Activated naive CD4-positive, alpha-beta T cell treated with anti-CD3 and anti-CD28 coated beads, Interleukin-2, amount 10 ng/mL, durations not matched to agents 7 days and 5 days (primary cell): ENCODE measurements at regions not wholly inside any gene's neighbourhood (a gene's known extent, or its start where the extent isn't known, plus 50 kb on each side); places are given as distances from the start of the nearest gene placed in this dataset.
"Not testable (repeated sequence)": the region's sequence is repeated elsewhere in the genome, so short reads cannot be mapped to it uniquely, and the experiment has no call there.

Experiments used
- CTCF ChIA-PET: fragments of 350-600 bp; sonication (Branson Sonifier 250); formaldehyde crosslinking; loops from one replicate; lab custom pipeline; 2021; ENCODE audit warnings: antibody characterized with exemption; lab: Charles Lee
- DNase-seq: peaks from one replicate; pipeline ENCODE4 v3.0.0-alpha.2; 2020
- H3K27ac Mint-ChIP-seq: one replicate; pipeline ENCODE4 v1.8.0; 2021; ENCODE audit warnings: mild to moderate bottlenecking, moderate library complexity, mixed read lengths
- H3K27me3 Mint-ChIP-seq: one replicate; pipeline ENCODE4 v1.8.0; 2021; ENCODE audit warnings: mild to moderate bottlenecking, mixed read lengths
- H3K36me3 Mint-ChIP-seq: one replicate; pipeline ENCODE4 v1.8.0; 2021; ENCODE audit warnings: mixed read lengths
- H3K4me1 Mint-ChIP-seq: one replicate; pipeline ENCODE4 v1.8.0; 2021; ENCODE audit warnings: mixed read lengths
- H3K4me3 Mint-ChIP-seq: one replicate; pipeline ENCODE4 v1.8.0; 2021; ENCODE audit warnings: mild to moderate bottlenecking, moderate library complexity, mixed read lengths
- H3K9me3 Mint-ChIP-seq: one replicate; pipeline ENCODE4 v1.8.0; 2021; ENCODE audit warnings: mixed read lengths

GRCh38 chr2:118580651-118581050, 266.8 kb downstream of the EN1 start:
- no peaks in the 10 kb centered on the region for H3K9me3 Mint-ChIP-seq
- no peak for DNase-seq
- no peaks in the 10 kb centered on the region for H3K4me1 Mint-ChIP-seq
- H3K36me3 Mint-ChIP-seq = no peaks in the 10 kb centered on the region
- CTCF ChIA-PET = no interaction called here
- no peaks in the 10 kb centered on the region for H3K27me3 Mint-ChIP-seq
- H3K4me3 Mint-ChIP-seq = no peak overlapping the region
- H3K27ac Mint-ChIP-seq = no peak overlapping the region

- no peak overlapping the region for H3K4me3 Mint-ChIP-seq
- H3K4me1 Mint-ChIP-seq = no peaks in the 10 kb centered on the region
- no peaks in the 10 kb centered on the region for H3K27me3 Mint-ChIP-seq
- DNase-seq = no peak
- no peak overlapping the region for H3K27ac Mint-ChIP-seq
- H3K9me3 Mint-ChIP-seq = no peaks in the 10 kb centered on the region
- CTCF ChIA-PET = no interaction called here
- H3K36me3 Mint-ChIP-seq = no peaks in the 10 kb centered on the region
Measured at GRCh38 chr2:118580107-118580506, 267.3 kb downstream of the EN1 start.

GRCh38 chr2:118577202-118577601, 270.2 kb downstream of the EN1 start:
- no peak for DNase-seq
- Mint-ChIP-seq H3K36me3 (no peaks in the 10 kb centered on the region), H3K27me3 (no peaks in the 10 kb centered on the region), H3K27ac (no peak overlapping the region), H3K4me1 (no peaks in the 10 kb centered on the region), H3K4me3 (no peak overlapping the region), H3K9me3 (no peaks in the 10 kb centered on the region)
- CTCF ChIA-PET = no interaction called here

DNA sequence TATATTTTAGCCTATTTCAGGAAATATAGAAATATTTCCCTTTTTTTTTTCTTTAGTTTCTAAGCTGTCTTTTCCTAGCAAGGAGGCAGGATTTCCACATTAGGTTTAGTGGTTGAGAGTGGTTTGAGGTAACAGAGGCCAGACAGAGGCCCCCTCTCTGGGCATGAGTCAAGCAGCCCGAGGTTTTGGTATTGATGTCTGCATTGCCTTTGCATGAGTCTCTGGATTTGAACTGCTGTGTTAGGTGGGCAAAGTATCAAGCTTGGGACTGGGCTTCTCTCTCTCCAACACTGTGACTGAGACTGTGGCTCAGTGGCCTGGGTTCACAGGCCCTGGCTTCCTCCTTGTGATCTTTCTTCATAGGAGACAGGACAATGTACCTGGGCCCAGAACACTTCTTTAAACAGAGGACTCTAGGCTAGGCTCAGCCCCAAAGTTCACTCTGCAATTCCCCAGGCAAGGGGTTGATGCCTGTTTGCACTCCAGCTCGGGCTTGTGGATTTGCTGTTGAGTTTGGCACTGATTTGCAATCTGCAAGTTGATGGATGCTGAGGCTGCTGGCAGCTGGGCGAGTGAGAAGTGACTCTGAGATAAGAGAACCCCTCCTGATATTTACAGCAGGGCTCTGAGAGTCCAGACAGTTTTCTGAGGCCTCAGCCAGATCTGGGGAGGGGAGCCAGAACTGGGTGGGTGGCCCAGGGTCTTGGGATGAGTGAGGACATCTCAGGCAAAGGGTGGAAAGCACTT, 271.2 kb downstream of the EN1 start:
- no peak overlapping the region for H3K4me3 Mint-ChIP-seq
- no peak for DNase-seq
- H3K36me3 Mint-ChIP-seq = no peaks in the 10 kb centered on the region
- H3K4me1 Mint-ChIP-seq = no peaks in the 10 kb centered on the region
- H3K9me3 Mint-ChIP-seq = no peaks in the 10 kb centered on the region
- H3K27ac Mint-ChIP-seq = no peak overlapping the region
- CTCF ChIA-PET = no interaction called here
- no peaks in the 10 kb centered on the region for H3K27me3 Mint-ChIP-seq

GRCh38 chr2:118572380-118572779, 275.1 kb downstream of the EN1 start:
- H3K27ac Mint-ChIP-seq, H3K4me3 Mint-ChIP-seq, H3K9me3 Mint-ChIP-seq, H3K4me1 Mint-ChIP-seq, H3K27me3 Mint-ChIP-seq, H3K36me3 Mint-ChIP-seq, DNase-seq, CTCF ChIA-PET: not testable (repeated sequence)

DNA sequence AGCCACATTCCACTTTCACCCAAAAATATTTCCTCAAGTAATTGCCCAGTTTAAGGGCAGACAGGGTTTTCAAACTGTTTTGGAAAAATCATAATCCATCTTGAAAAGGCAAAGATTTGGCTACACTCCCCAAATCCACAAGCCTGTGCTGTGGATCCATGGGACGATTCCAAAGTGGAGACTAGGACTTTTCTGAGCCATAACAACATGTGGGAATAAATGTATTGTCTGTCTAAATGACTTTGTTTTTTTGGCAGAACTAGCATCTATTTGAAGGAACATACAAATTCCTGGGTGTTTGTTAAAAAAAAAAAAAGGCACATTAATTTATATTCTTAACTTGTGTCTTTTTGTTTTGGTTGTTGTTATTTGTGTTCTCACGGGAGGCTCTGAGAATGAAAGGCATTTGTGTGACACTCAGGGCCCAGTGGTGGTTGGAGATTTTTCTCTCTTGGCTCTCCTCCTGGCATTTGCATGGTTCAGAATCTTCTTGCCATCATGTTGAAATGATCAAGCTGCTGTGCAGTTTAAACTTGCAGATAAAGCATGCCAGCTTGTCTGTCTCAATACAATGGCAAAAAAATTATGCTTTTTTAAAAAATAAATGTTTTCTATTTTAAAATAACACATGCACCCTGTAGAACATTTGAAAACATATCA, 277.4 kb downstream of the EN1 start:
- no peak for DNase-seq
- CTCF ChIA-PET = no interaction called here
- Mint-ChIP-seq H3K27ac (no peak overlapping the region), H3K4me3 (no peak overlapping the region), H3K27me3 (peaks cover 11% of the 10 kb centered on the region), H3K9me3 (no peaks in the 10 kb centered on the region), H3K36me3 (no peaks in the 10 kb centered on the region), H3K4me1 (no peaks in the 10 kb centered on the region)

- Mint-ChIP-seq H3K36me3 (no peaks in the 10 kb centered on the region), H3K9me3 (no peaks in the 10 kb centered on the region), H3K4me1 (no peaks in the 10 kb centered on the region), H3K4me3 (no peak overlapping the region), H3K27me3 (peaks cover 14% of the 10 kb centered on the region), H3K27ac (no peak overlapping the region)
- CTCF ChIA-PET = no interaction called here
- DNase-seq = no peak
Measured at GRCh38 chr2:118568700-118569099, 278.7 kb downstream of the EN1 start.

DNA sequence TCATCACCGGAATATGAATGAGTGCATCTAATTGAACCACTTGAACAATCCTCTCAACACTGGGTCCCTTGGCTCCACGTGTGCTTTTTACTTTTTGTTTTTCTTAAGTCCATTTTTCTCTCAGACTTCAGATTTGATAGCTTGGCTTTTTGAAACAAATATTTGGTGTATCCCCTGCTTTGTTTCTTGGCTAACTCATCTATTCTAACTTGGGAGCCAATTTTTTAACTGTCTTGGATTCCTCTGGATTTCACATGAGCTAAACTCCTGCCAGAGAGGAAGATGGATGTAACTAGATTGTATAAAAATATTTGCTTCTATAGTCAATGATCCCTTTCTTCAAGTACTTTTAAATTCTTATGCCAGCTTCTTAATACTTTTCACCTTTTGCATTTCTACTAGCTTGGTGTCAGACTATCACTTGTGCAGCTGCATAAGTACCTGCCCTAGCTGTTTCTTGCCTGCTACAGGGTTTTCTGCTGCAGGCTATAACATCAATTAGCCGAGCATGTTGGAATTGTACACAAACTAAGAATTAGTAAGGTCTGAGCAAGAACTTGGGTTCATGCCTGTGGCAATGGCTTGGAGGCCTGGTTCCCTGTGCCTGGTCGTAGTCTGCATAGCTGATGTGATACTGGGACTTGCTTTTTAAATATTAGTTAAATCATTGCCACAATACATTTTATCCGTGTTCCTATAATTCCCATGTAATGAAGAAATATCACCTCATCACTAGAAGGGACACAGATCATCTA, 281.5 kb downstream of the EN1 start:
- Mint-ChIP-seq H3K4me3 (no peak overlapping the region), H3K27me3 (peaks cover 18% of the 10 kb centered on the region), H3K27ac (no peak overlapping the region), H3K9me3 (no peaks in the 10 kb centered on the region), H3K36me3 (no peaks in the 10 kb centered on the region), H3K4me1 (no peaks in the 10 kb centered on the region)
- DNase-seq = no peak
- CTCF ChIA-PET = no interaction called here

DNA sequence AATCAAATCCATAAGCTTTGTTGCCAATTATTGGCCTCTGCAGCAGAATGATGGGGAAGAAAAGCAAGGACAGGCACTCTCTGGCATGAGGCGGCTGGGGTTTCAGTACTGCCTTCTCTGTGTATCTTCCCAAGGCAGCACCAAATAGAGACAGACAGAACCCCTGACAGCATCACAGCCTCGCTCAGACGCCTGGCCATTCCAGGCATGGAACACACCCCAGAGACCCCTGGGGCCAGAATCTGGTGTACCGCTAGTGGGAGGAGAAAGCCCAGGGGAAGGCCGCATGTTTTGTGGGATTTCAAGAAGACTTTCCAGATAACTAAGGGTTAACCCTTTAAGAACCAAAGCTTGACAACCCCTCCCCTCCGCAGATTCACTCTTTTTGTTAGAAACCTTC, 282.1 kb downstream of the EN1 start:
- H3K4me1 Mint-ChIP-seq = no peaks in the 10 kb centered on the region
- CTCF ChIA-PET = no interaction called here

GRCh38 chr2:118562144-118562543, 285.3 kb downstream of the EN1 start:
- Mint-ChIP-seq H3K9me3 (no peaks in the 10 kb centered on the region), H3K27ac (no peak overlapping the region), H3K4me1 (no peaks in the 10 kb centered on the region), H3K4me3 (no peak overlapping the region), H3K27me3 (peaks cover 12% of the 10 kb centered on the region), H3K36me3 (no peaks in the 10 kb centered on the region)
- no peak for DNase-seq
- CTCF ChIA-PET = no interaction called here

More for the DNA sequence above, 282.1 kb downstream of the EN1 start:
- Mint-ChIP-seq H3K27me3 (peaks cover 18% of the 10 kb centered on the region), H3K9me3 (no peaks in the 10 kb centered on the region), H3K27ac (no peak overlapping the region), H3K36me3 (no peaks in the 10 kb centered on the region), H3K4me3 (no peak overlapping the region)
- DNase-seq = no peak

DNA sequence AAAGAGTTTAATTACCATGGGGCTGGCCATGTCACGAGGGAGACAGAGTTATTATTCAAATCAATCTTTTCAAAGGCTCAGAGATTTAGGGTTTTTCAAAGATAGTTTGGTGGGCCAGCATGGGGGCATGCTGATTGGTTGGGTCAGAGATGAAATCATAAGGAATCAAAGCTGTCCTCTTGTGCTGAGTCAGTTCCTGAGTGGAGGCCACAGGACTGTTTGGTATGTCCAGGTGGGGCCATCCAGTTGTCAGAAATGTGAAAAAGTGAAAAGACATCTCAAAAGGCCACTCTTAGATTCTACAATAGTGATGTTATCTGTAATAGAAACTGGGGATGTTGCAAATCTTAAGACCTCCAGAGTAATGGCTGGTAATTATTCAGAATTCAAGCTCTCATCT, 288.6 kb downstream of the EN1 start:
- no peaks in the 10 kb centered on the region for H3K4me1 Mint-ChIP-seq
- DNase-seq = no peak
- H3K27ac Mint-ChIP-seq = no peak overlapping the region
- no peaks in the 10 kb centered on the region for H3K36me3 Mint-ChIP-seq
- CTCF ChIA-PET = no interaction called here
- H3K9me3 Mint-ChIP-seq = no peaks in the 10 kb centered on the region
- peaks cover 8% of the 10 kb centered on the region for H3K27me3 Mint-ChIP-seq
- H3K4me3 Mint-ChIP-seq = no peak overlapping the region

DNA sequence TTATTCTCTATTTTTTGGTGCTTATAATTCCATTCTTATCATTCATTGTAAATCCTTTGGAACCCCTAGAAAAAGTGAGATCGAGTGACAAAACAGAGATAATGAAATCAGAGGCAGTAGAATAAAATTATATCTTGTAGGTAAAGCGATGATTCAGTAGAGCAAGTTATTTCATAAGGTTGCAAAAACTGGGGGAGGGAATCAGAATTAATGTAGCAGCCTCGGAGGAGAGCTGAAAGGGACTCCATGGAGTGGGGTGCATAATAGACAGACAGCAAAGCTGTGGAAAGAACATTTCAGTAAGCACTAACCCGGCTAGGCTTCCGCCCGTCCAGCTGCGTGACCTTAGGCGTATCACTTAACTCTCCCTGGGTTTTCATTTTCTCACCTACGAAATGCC, 289.7 kb downstream of the EN1 start:
- Mint-ChIP-seq H3K36me3 (no peaks in the 10 kb centered on the region), H3K9me3 (no peaks in the 10 kb centered on the region), H3K4me1 (no peaks in the 10 kb centered on the region), H3K27ac (no peak overlapping the region), H3K4me3 (no peak overlapping the region), H3K27me3 (peaks cover 4% of the 10 kb centered on the region)
- CTCF ChIA-PET = no interaction called here
- no peak for DNase-seq

DNA sequence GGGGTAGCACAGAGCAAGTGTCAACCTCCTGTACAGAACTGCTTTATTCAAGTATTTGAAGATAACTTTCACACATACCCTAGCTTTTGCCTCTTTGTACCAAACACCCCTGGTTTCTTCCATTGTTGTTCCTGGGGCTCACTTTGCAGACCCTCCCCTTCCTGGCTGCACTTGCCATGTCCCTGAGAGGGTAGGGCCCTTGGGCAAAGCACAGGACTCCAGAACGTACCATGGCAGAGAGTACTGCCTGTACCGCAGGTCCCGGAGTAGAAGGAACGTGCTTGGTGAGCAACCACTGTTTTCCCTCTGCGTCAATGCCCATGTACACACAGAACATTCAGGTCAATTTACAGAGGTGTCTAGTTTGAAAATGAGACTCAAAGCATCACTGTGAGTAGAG, 290.4 kb downstream of the EN1 start:
- Mint-ChIP-seq H3K4me1 (no peaks in the 10 kb centered on the region), H3K9me3 (no peaks in the 10 kb centered on the region), H3K27me3 (peaks cover 4% of the 10 kb centered on the region), H3K4me3 (no peak overlapping the region), H3K27ac (no peak overlapping the region), H3K36me3 (no peaks in the 10 kb centered on the region)
- DNase-seq = no peak
- CTCF ChIA-PET = no interaction called here

DNA sequence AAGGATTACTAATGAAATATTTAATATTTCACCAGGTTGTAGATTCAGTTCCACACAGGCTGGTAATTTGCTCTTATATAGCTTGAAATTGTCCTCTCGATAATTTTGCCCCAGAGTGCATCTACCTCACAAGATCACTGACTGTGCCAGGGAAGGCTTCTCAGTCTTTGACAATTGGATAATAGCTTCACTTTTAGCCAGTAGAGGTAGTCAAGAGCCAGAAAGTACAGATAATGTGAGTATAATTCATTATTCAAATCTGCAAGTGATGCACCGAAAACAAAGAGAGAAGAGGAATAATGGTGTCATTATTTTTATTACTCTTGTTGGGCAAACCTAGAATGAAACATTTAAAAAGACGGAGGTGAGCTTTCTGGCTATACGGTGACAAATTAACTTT, 292.8 kb downstream of the EN1 start:
- H3K36me3 Mint-ChIP-seq = no peaks in the 10 kb centered on the region
- DNase-seq = no peak
- no peaks in the 10 kb centered on the region for H3K4me1 Mint-ChIP-seq
- H3K27ac Mint-ChIP-seq = no peak overlapping the region
- peaks cover 4% of the 10 kb centered on the region for H3K27me3 Mint-ChIP-seq
- no peak overlapping the region for H3K4me3 Mint-ChIP-seq
- no peaks in the 10 kb centered on the region for H3K9me3 Mint-ChIP-seq
- CTCF ChIA-PET = no interaction called here

GRCh38 chr2:118549503-118549902, 297.9 kb downstream of the EN1 start:
- Mint-ChIP-seq H3K36me3 (no peaks in the 10 kb centered on the region), H3K27ac (no peak overlapping the region), H3K27me3 (no peaks in the 10 kb centered on the region), H3K4me3 (no peak overlapping the region), H3K4me1 (no peaks in the 10 kb centered on the region), H3K9me3 (no peaks in the 10 kb centered on the region)
- CTCF ChIA-PET = no interaction called here
- no peak for DNase-seq
